Fibroblast of lung (primary cell): ENCODE measurements at regions not wholly inside any gene's neighbourhood (a gene's known extent, or its start where the extent isn't known, plus 50 kb on each side); places are given as distances from the start of the nearest gene placed in this dataset.

Source experiments
- DNase-seq, 2 donors: peaks; one replicate each; pipeline versions ENCODE4 v3.0.0 to v3.0.0-alpha.2; 2010; ENCODE audit warnings: low read depth in 2 of 2
- H2AFZ ChIP-seq: 2 replicates; pipeline ENCODE4 v1.5.1; 2012; ENCODE audit warnings: low read length, control low read depth, inconsistent platforms
- H3K27ac ChIP-seq: 2 replicates; pipeline ENCODE4 v1.5.1; 2011; ENCODE audit warnings: low read length, control low read depth; ENCODE audit not compliant: insufficient read depth
- H3K27me3 ChIP-seq: 2 replicates; pipeline ENCODE4 v1.5.1; 2011; ENCODE audit warnings: mild to moderate bottlenecking, low read length; ENCODE audit not compliant: control insufficient read depth, insufficient read depth
- H3K36me3 ChIP-seq: 2 replicates; pipeline ENCODE4 v1.5.1; 2011; ENCODE audit warnings: low read length; ENCODE audit not compliant: control insufficient read depth, insufficient read depth
- H3K4me1 ChIP-seq: 2 replicates; pipeline ENCODE4 v1.5.1; 2011; ENCODE audit warnings: low read length; ENCODE audit not compliant: control insufficient read depth, insufficient read depth; ENCODE audit errors: extremely low read depth
- H3K4me2 ChIP-seq: 2 replicates; pipeline ENCODE4 v1.5.1; 2011; ENCODE audit warnings: low read length, control low read depth; ENCODE audit not compliant: insufficient read depth; ENCODE audit errors: extremely low read depth
- H3K4me3 ChIP-seq, 4 experiments: fragments of 200-600 bp in 1 of 4; sonication (generic) in 1 of 4; replicated peaks in 1 of 4; 2 replicates each; pipeline ENCODE4 v1.5.1; 2011 to 2016; ENCODE audit warnings: low read length in 4 of 4, low read depth in 3 of 4, mild to moderate bottlenecking in 3 of 4, control low read depth in 2 of 4, inconsistent platforms in 1 of 4, mixed read lengths in 1 of 4; ENCODE audit not compliant: insufficient read depth in 1 of 4; ENCODE audit errors: control extremely low read depth in 1 of 4
- H3K79me2 ChIP-seq: 2 replicates; pipeline ENCODE4 v1.5.1; 2012; ENCODE audit warnings: mild to moderate bottlenecking, low read length, inconsistent platforms; ENCODE audit not compliant: control insufficient read depth, insufficient read depth
- H3K9ac ChIP-seq: 2 replicates; pipeline ENCODE4 v1.5.1; 2011; ENCODE audit warnings: mild to moderate bottlenecking, low read length, control low read depth; ENCODE audit not compliant: insufficient read depth
- H3K9me3 ChIP-seq: 2 replicates; pipeline ENCODE4 v1.5.1; 2012; ENCODE audit warnings: low read depth, low read length; ENCODE audit not compliant: control insufficient read depth, insufficient read depth
- H4K20me1 ChIP-seq: 2 replicates; pipeline ENCODE4 v1.5.1; 2011; ENCODE audit warnings: low read length; ENCODE audit not compliant: control insufficient read depth, insufficient read depth; ENCODE audit errors: extremely low read depth
- CTCF ChIP-seq, 2 donors: IDR thresholded peaks in 1 of 2; conservative IDR thresholded peaks in 1 of 2; 1 replicate in 1 of 2; 2 replicates in 1 of 2; pipeline ENCODE4 v1.5.1; 2011 to 2012; ENCODE audit warnings: low read length in 2 of 2, control low read depth in 1 of 2, inconsistent platforms in 1 of 2, low read depth in 1 of 2, mild to moderate bottlenecking in 1 of 2
- EZH2 ChIP-seq: IDR thresholded peaks from 2 replicates; pipeline ENCODE4 v1.5.1; 2012; ENCODE audit warnings: low read length, control low read depth, mild to moderate bottlenecking; ENCODE audit errors: missing control alignments

- Histone ChIP-seq H3K27me3 (no peaks in the 10 kb centered on the region), H3K4me3 (no peak overlapping the region), H3K27ac (no peak overlapping the region), H2AFZ (no peak overlapping the region), H3K9me3 (no peaks in the 10 kb centered on the region), H4K20me1 (no peaks in the 10 kb centered on the region), H3K4me1 (no peaks in the 10 kb centered on the region), H3K79me2 (no peaks in the 10 kb centered on the region), H3K9ac (no peak overlapping the region), H3K36me3 (no peaks in the 10 kb centered on the region), H3K4me2 (no peak overlapping the region)
- no peak for TF ChIP-seq EZH2
- TF ChIP-seq CTCF (conservative IDR thresholded peaks at IDR 0.05 in 1 of 2, IDR thresholded peaks at IDR 0.05 in 1 of 2; ENCODE audit: low read depth in 1 of 2, low read length in 2 of 2) = no peak
- no peak for DNase-seq
Measured at GRCh38 chr10:131649617-131650016, 251.2 kb upstream of the PPP2R2D start.

- DNase-seq = no peak
- Histone ChIP-seq H3K27ac (no peak overlapping the region), H3K9me3 (no peaks in the 10 kb centered on the region), H4K20me1 (no peaks in the 10 kb centered on the region), H3K36me3 (no peaks in the 10 kb centered on the region), H3K9ac (no peak overlapping the region), H3K4me3 (no peak overlapping the region), H3K4me1 (no peaks in the 10 kb centered on the region), H2AFZ (no peak overlapping the region), H3K27me3 (no peaks in the 10 kb centered on the region), H3K79me2 (no peaks in the 10 kb centered on the region), H3K4me2 (no peak overlapping the region)
- TF ChIP-seq CTCF (conservative IDR thresholded peaks at IDR 0.05 in 1 of 2, IDR thresholded peaks at IDR 0.05 in 1 of 2; ENCODE audit: low read depth in 1 of 2, low read length in 2 of 2) (no peak), EZH2 (no peak)
Measured at GRCh38 chr10:131650169-131650705, 250.6 kb upstream of the PPP2R2D start.

- Histone ChIP-seq H3K4me1 (no peaks in the 10 kb centered on the region), H3K27me3 (no peaks in the 10 kb centered on the region), H3K36me3 (no peaks in the 10 kb centered on the region), H3K4me2 (no peak overlapping the region), H4K20me1 (no peaks in the 10 kb centered on the region), H3K4me3 (no peak overlapping the region), H3K9me3 (no peaks in the 10 kb centered on the region), H3K9ac (no peak overlapping the region), H2AFZ (no peak overlapping the region), H3K79me2 (no peaks in the 10 kb centered on the region), H3K27ac (no peak overlapping the region)
- no peak for DNase-seq
- TF ChIP-seq CTCF (conservative IDR thresholded peaks at IDR 0.05 in 1 of 2, IDR thresholded peaks at IDR 0.05 in 1 of 2; ENCODE audit: low read depth in 1 of 2, low read length in 2 of 2) = no peak
- TF ChIP-seq EZH2 = no peak
Measured at GRCh38 chr10:131650771-131651673, 249.8 kb upstream of the PPP2R2D start.
